GM21529 (cell line): ENCODE measurements at regions not wholly inside any gene's neighbourhood (a gene's known extent, or its start where the extent isn't known, plus 50 kb on each side); places are given as distances from the start of the nearest gene placed in this dataset.

ENCODE experiments used
- ATAC-seq: cut with Tn5 transposase; IDR thresholded peaks from one replicate; pipeline ENCODE4 v1.9.1; 2021; ENCODE audit not compliant: unreplicated experiment

DNA sequence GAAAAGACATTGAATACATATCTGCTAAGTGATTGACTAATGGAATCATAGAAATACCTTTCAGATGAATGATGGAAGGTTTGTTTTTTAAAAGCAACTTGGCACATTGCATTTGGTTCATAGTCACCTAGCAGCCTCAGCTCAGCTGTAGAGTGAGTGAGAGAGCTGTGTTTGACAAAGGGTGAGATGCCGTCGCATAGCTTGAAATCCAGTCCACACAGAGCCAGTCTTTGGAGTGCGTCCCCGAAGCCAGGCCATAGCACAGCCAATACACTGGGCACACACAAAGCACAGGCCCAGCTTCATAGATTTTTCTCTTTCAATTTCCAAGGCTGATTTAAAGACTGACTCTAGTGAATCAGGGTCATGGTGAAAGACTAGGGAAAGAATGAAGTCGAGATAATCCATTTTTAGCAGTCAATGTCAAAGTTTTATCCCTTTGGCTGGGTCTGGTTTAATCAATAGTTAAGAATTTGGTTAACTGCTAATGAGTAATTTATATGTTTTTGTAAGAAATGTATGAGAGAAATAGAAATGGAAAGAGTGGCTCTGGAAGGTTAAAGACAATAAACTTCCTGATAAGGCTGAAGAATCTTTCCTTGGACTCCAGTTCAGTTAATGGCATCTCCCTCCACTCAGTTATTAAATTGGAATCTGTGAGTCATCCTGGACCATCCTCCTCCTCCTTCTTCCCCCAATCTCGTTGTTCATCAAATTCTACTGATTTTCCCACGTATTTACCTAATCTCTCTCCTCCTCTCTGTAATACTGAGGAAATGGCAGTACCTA, 101.2 kb upstream of the IRF2BP2 start:
- no peak for ATAC-seq

DNA sequence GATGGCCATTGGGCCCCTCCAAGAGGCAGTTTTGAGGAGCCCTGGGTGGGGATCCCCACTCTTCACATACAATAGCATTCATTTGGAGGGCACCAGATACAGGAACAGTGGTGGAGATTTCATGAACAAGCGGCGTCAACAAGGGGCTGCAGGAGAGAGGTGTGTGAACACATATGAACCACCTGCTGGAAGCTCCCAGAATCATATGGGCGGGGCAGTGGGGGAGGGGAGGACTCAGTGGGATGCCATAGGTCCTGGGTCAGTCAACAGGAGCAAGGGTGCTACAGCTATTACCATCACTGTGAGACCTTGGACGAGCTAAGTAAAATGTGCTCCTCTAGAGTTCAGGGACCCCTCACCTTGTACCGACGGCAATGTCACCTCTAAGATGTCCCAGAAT, 100.4 kb upstream of the IRF2BP2 start:
- no peak for ATAC-seq

DNA sequence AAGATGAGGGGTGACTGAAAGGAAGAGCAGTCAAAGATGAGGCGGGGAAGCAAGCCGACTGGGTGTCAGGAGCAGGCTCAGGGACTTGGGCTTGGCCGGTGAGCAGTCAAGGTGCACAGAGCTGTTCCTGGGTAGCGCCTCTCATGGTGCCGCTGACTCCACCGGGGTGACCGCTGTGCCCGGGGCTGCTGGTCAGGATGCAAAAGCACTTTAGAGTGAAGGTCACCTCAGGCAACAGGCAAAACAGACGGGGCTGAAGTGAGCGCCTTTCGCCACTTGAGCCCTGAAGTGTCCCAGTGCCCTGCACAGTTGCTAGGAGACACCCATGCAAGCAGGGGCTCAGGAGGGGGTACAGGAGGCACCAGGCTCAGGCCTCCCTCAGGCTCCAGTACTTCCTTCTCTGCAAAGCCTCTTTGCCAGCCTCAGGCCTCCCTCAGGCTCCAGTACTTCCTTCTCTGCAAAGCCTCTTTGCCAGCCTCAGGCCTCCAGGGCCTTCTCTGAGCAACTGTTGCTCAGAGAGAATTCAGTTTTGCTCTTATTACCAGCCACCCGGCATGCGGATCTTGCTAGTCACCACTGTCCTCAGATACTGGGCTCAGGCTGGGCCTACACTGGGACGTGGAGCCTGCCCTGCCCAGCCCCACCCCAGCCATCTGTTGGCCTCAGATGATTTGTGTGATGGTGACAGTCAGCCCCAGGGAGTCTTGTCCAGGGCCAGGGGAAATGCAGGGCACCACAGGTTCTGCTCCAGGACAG, 99.7 kb upstream of the IRF2BP2 start:
- no peak for ATAC-seq

DNA sequence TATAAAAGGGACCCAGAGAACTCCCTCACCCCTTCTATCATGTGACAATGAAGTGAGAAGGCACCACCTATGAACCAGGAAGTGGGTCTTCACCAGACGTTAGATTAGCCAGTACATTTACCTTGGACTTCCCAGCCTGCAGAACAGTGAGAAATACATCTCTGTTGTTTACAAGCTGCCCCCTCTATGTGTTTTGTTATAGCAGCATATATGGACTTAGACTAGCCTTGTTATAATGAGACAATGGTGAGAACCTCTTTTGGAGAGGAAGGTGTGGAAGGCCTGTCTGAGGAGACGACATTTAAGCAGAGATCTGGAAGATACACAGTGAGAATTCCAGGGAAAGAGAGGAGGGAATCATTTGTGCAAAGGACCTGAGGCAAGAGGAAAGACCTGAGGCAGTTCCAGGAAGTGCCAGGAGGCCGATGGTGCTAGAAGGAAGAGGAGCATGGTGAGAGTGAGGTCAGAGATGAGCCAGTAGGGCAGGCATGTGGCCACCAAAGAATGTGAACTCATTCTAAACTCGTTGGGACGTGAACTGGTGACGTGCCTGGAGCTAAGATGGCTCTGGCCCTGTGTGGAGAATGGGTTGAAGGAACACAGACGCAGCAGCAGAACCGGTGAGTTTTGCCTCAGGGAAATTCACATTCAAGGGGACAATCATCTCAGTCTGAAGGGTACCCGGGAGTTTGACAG, 98.9 kb upstream of the IRF2BP2 start:
- no peak for ATAC-seq

DNA sequence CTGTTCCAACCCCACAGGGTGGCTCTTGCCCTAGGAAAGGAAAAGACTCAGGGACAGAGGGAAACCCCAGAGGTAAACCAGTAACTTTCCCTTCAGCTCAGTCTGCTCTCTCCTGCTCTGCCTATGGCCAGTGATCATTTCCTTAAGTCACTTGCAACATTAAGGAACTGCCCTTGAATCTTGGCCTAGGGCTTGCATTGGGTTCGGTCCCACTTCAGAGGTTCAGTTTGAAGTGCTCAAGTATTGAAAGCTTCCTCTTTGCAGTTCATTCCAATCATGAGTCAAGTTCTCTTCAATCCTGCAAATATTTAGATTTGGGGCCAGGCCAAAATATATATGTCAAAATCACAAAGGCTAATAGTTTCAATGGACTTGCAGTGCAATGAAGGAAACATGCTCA, 97.7 kb upstream of the IRF2BP2 start:
- ATAC-seq: no peak

DNA sequence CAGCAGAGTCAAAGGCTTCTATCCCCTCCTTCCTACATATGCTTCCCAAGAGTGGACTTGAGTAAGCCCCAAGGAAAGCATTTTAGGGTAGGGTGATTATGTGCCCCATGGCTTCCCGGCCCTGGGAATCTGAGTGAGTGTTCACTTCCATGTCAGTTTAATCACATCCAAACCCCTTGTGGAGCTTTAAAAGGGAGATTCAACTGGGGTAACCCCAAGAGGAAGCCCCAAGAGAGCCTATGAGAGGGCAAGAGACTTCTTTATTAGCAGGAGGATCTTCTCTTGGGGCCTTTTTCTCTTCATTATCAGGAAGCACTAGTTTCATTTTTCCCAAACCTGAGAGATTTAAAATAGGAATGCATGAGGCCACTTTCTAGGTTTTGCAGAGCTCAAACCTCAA, 97.0 kb upstream of the IRF2BP2 start:
- ATAC-seq: no peak

DNA sequence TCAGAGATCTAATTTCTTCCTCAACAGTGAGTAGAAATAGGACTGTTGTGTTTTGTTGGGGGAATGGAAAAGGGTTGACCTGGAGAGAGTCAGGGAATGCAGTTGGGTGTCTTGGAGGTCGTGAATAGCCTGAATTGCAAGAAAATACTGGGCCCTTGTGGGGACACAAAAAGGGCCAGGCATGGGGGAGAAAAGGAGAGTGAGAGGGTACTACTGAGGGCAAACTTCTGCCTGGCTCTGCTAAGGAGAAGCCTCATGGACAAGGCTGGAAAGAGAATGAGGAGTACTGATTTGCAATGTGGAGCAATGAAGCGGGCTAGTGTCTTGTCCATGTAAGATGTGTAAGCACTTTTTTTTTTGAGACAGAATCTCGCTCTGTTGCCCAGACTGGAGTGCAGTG, 96.2 kb upstream of the IRF2BP2 start:
- no peak for ATAC-seq

DNA sequence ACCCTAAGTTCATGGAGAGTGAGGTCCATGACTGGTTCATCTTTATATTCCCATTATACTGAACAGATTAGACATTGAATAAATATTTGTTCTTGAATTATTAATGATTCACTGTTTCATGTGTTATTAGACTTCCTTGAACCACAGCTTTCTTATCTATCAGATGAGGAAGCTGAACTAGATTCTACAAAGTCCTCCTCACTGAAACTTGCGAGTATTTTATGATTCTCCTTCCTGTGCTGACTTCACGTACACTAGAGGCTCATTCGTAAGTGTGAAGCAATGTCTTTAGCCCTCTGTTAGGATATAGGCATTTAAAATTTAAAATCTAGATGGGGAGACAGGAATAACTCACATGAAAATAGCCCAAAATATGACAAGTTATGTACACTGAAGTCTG, 95.6 kb upstream of the IRF2BP2 start:
- no peak for ATAC-seq

DNA sequence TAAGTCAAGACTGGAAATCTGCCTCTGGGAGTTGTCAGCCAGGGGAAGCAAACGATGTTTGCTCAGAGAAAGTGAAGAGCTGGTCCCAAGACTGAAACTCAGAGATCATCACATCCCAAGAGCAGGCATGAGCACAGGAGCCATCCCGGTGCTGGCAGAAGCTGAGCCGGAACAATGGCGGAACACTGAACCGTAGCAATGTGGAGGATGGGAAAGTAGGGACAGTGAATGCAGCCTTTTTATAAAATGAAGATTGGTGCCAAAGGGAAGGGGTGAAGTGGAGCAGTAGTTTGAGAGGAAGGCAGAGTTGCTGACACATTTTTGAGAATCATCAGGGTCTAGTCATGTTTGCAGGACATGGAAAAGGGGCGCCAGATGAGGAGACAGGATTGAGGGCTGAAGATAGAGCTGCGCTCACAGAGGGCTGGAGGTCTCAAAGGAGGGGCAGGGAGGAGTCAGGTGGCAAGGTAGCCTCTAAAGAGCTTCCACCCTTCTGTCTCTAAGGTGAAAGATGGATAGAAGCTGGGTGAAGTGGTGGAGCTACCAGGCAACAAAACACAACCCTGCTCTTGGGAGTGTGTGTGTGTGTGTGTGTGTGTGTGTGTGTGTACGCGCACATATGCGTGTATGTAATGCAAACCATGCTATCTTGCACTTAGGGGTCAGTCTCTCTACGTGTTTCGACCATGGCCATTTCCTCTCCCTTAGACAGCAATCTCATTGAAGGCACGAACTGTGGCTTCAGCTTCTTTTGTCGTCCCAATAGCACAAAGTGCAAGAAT, 94.3 kb upstream of the IRF2BP2 start:
- no peak for ATAC-seq

DNA sequence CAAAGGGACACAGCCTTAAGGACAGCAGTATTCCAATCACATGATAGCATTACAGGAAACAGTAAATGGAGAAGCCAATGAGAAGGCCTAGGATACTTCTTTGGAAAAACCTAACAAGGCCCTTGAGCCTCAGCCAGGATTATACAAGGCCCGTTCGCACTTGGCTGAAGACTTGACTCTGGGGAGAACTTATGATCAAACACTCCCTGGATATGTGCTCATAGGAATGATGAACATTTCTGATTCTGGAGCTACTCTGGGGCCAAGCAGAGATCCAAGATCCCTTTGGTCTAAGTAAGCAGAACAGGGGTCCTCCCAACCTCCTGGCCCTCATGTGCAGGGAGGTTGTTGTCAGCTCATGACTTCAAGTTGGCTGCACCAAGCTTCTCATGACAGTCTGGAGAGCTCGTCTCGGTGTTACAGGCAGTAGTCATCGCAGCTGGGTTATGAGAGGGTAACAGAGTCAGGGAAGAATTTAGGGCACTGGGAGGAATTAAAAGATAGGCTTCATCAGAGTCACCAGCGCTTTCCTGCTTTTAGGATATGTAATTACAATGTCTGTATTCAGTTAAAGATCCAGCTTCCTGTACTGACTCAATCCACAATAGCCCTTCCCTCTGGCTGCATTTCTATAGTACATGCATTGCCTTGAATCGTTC, 92.5 kb upstream of the IRF2BP2 start:
- no peak for ATAC-seq

DNA sequence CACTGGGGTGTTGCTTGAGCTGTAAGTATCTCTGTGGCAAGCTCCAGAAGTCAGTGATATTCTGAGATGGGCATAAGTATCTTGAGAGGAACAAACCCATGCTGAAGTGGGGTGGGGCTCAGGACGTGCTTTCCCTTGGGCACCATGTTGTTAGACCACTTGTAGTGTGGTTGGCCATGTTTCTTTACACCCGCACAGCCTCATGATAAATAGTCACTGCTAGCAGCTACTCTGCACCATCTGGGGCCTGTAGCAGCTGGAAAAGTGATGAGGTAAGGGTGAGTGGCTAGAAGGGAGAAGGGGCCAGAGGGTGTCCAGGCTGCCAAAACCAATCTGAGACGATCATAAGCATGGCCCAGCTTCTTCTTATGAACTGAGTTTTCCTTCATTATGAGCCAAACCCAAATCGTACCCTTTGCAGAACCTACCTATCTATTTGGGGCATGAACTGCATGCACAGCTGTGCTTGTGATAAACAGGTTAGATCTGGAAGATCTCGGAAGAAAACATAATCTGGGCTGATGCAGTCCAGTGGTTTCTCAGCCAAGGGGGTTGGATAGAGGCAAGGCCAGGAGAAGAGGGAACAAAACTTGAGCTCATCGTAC, 91.9 kb upstream of the IRF2BP2 start:
- ATAC-seq: no peak

DNA sequence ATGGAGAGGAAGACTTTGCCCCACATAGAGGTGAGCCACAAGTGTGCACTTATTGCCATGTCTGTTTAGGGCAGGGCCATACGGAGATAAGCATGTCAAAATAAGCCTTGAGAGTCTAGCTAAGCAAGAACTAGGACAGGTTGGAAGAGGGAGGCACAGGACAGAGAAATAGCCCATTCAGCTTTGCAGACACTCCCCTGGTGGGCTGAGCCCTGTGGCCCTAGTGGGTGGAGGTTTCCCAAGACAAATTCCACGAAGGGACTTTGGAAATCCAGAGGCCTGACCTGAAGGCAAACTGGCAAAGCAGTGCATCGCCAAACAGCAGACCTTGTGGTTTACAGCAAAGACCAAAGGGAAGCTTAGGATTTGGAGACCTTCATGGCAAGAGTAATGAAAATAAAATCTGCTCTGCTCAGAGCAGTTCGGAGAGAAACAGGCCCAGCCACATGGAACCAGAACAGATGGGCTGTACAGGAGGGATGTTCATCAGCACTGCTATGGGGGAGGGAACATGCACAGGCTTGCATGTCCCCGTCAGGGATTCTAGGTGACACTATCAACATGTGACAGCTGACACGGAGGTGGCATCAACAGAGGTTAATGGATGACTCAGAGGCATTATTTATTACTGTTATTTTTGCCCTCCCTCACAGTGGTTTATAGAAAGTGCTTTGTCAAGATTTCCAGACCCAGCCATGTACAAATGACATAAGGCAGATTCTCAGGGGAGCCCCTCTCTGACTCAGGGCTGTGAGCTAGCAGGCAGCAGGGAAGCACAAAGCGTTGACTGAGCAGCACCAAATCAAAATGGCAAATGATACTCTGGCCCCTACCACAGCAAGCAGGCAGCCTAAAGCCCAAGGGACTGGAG, 90.1 kb upstream of the IRF2BP2 start:
- peak; percentile 67 for ATAC-seq

DNA sequence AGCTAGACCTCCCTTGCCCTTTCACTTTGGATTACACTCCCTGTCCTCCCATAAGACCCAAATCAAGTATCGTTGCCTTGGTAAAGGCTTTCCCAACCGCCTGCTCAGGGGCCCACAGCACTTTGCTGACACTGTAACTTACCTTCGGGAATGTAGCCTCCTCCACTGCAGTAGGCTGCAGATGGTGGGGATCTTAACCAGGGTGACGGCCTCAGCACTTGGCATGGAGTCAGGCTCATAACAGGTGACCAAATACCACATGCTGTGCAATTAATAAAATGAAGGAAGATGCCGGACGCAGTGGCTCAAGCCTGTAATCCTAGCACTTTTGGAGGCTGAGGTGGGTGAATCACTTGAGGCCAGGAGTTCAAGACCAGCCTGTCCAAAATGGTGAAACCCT, 88.7 kb upstream of the IRF2BP2 start:
- ATAC-seq: no peak

DNA sequence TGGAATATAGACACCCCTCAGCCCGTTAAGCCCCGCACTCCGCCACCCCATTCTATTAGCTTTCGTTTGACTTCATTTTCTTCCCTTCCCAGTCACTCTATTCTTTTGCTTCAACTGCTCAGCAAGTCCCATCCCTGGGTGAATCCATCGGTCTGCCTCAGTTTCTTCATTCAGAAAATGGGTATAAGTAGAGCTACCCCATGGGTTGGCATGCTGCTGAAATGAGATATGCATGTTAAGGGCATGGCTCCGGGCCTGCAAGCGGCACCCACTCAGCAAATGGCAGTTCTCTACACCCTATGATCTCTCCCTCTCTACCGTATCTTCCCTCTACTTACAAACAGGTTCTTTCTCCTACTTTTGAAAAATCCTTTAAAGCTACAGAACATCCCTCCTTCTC, 87.8 kb upstream of the IRF2BP2 start:
- ATAC-seq: no peak

DNA sequence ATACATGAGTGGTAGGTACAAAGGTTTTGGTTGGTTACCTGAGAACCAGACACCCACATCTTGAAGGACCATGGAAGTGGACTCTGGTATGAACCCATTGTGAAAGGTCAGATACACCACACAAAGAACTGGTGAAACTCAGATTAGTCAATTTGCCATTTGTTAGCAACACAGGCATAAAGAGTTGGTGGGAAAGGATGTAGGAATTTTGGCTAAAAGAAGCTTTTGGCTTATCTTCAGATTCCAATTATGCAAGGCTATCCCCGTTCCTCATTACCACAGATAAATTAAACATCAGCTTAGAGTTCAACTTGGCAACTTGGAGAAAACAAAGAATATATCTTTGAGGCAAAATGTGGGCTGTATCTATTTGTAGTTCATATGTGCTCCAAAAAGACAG, 87.0 kb upstream of the IRF2BP2 start:
- no peak for ATAC-seq

DNA sequence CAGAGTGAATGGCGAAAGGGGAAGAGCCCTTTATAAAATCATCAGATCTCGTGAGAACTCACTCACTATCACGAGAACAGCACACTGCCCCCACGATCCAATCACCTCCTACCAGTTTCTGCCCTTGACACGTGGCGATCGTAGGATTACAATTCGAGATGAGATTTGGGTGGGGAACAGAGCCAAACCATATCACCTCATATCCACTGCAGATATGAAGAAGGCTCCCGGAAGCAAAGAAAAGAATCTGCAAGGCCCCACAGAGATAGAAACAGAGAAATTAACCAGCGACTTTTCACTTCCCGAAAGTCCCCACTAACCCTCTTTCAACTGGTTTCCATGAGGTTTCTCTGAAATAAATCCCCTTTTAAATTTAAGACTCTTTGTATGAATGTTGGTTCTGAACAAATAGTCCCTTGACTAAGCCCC, 86.2 kb upstream of the IRF2BP2 start:
- ATAC-seq: peak; percentile 56

DNA sequence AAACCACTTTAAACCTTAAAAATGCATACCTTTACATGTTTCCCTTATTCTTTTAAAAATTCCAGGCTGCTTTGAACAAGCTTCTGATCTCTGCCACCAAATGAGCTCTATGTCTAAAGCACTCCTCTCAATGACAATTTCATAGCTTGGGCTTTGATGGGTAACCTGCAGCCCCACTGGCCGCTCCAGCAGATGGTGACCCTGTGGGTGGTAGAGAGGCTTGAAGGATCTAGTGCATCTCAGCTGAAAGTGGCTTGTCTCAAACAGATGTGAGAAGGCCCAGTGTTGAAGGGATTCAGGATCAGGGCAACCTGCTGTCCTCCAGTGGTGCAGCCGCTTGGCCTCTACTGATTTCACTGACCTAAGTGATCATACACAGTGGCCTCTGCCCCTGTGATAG, 84.7 kb upstream of the IRF2BP2 start:
- ATAC-seq: no peak

DNA sequence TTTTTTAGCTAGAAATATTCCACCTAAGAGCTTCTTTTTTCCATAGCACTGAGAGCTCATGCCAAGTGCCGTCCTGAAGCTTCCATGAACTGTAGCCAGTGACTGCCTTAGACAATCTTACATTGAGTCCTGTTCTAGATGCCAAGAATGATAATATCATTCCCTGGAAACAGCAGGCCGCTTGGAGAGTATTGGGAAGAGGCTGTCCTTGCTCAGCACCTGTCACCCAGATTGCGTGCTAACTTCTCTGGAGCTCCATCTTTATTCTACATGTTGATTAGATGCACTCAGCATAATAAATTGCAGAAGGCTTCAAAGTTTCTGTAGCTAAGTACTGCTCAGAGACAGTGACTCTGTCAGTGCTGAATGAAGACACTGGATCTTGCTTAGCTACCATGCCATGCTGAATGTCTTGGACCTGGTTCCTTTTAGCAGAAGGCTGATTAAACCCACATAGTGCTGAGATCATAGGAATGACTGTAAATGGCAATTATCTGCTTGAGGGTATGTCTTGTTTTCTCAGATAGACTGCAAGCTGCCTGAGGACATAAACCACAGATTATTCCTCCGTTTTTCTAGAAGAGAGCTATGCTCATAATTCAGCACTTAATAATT, 83.1 kb upstream of the IRF2BP2 start:
- ATAC-seq: no peak

DNA sequence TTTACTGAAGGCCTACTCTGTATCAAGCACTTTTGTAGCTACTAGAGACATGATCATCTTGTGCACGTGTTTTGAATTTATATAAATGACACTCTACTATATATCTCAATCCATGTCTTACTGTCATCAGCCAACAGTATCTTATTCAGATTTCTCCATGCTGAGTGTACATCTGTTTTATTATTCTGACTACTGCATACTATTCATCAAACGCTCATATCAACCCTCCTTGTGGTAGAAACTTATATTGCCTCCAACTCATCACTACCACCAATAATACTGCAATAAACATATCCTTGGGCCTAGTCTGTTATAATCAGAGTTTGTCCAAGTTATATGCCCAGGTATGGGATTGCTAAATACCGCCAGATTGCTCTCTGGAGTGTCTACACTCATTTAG, 81.6 kb upstream of the IRF2BP2 start:
- no peak for ATAC-seq
